ENCODE measurements at regions not wholly inside any gene's neighbourhood (a gene's known extent, or its start where the extent isn't known, plus 50 kb on each side); places are given as distances from the start of the nearest gene placed in this dataset.

- TF ChIP-seq CTCF (conservative IDR thresholded peaks at IDR 0.05; ENCODE audit: low read length) (no peak), EZH2phosphoT487 (IDR thresholded peaks at IDR 0.05; ENCODE audit: borderline replicate concordance, low read depth, low read length) (no peak)
Measured at GRCh38 chr9:85469041-85469440, 272.7 kb downstream of the AGTPBP1 start.
